Stimulated activated CD8-positive, alpha-beta memory T cell treated with anti-CD3 and anti-CD28 coated beads, Interleukin-15, amount 100 ng/mL, for 1 hour (primary cell): ENCODE measurements at regions not wholly inside any gene's neighbourhood (a gene's known extent, or its start where the extent isn't known, plus 50 kb on each side); places are given as distances from the start of the nearest gene placed in this dataset.

Experiments
- DNase-seq: peaks from one replicate; pipeline ENCODE4 v3.0.0-alpha.2; 2020; ENCODE audit warnings: low read depth

DNA sequence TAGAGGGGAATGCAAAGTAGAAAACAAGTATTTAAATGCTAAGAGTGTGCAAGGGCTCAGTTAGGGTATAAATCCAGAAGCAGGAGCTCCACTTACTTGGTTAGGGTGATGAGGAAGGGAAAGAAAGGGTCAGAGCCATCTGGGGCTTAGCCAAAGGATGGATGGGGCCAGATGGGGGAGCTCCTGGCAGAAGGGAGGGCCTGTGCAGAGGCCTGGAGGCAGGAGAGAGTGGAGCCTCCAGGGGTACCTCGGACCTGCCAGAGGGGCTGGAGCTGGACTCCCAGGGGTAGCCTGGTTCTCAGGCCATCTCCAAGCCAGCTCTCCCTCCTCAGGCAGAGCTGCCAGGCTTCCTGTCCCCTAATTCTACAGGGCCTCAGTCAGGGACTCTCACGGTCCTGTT is 506.3 kb downstream of the SHQ1 start:
- DNase-seq: no peak

DNA sequence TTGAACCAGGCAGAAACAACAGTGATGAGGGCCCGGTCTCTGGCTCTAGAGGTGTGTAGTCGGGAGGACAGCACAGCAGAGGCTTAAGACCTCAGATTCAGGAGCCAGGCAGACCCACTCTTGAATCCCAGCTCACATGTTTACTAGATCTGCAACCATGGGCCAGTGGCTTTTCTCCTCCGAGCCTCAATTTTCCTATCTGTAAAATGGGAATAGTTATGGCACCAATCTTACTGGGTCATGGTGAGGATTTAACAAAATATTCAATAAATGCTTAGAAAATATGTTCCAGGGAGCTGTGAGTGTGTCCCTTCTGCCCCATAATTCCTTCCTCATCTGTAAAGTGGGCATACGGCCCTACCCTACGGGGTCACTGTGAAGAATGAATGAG is 506.9 kb downstream of the SHQ1 start:
- DNase-seq: no peak

- no peak for DNase-seq
These were observed 507.5 kb downstream of the SHQ1 start for GRCh38 chr3:72340476-72341379.

DNA sequence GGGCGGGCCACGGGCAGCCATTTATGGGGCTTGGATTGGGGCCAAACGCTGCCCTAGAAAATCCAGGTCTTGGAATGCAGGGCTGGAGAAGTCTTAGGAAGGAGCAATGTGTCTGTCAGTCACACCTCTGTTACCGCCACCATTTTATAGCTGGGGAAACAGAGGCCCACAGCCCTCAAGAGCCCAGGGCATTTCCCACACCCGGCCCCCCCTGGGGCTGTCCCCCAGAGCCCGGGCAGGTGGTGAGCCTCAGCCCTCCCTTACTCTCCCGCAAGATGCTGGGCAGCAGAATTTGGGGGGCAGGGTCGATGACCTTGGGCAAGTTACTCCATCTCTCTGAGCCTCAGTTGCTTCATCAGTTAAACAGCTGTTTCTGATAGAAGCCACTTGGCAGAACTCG is 508.2 kb downstream of the SHQ1 start:
- DNase-seq: no peak

- no peak for DNase-seq
These were observed 508.6 kb downstream of the SHQ1 start for GRCh38 chr3:72339670-72340030.

- DNase-seq: no peak
These were observed 509.1 kb downstream of the SHQ1 start for GRCh38 chr3:72338942-72339669.

DNA sequence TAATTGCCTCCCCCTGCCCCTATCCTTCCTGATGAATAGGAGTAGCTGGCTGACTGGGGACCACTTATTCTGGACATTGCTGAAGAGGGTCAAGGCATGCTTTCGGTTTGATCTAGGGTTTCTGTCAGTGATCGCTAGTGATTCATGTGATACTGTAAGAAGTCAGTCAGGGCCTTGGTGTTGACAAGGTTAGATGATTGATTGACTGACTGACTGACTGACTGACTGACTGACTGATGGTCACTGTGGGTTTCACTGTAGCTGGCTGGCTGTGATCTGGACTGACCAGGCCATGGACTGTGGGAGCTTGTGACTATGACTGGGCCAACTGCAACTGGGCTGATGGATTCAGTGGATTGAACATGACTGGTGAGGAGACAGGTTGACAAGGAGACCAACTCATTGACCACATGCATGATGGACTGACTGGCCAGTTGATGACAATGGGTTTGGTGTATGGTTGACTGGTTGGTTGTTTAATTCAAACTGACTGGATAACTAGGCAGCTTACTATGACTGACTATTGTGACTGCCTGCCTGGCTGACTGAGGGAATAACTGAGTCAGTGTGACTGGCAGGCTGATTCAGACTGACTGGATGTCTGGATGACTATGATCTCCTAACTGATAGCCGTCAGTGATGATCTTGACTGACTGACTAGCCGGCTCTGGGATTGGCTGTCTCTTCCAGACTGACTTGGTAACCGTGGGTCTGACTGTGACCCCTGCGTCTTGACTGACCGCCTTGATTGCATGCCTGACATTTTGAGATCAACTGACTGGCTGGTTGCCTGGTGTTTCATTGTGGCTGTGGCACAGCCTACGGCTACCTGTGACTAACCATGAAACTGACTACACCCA is 509.9 kb downstream of the SHQ1 start:
- DNase-seq: no peak

GRCh38 chr3:72337480-72337855 is 510.8 kb downstream of the SHQ1 start:
- DNase-seq: no peak

DNA sequence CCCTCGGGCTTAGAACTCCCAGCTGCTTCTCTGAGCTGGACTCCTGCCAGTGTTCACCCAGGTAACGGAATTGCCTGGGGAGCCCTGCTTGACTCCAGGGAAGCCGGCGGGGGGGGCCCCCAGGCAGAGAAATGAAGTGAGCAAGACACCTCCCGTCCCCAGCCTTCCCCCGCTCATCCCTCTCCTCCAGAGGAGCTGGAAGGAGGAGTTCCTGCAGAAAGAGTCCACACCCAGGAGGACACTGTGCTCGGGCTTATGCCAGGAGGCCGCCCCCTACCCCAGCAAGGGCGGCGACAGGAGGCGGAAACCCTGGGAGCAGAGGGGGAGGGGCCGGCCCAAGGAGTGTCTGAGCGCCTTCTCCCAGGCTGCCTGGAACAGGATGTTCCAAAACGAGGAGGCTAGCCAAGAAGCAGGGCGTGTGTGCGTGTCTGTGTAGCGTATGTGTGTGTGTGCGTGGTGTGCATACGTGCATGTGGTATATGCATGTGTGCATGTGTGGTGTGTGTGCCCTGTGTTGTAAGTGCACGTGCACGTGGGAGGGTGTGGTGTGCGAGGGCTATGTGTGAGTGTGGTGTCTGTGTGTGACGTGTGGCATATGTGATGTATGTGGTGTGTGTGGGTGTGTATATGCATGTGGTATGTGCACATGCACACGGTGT is 511.3 kb downstream of the SHQ1 start:
- DNase-seq: no peak

GRCh38 chr3:72336114-72336651 is 512.1 kb downstream of the SHQ1 start:
- no peak for DNase-seq

DNA sequence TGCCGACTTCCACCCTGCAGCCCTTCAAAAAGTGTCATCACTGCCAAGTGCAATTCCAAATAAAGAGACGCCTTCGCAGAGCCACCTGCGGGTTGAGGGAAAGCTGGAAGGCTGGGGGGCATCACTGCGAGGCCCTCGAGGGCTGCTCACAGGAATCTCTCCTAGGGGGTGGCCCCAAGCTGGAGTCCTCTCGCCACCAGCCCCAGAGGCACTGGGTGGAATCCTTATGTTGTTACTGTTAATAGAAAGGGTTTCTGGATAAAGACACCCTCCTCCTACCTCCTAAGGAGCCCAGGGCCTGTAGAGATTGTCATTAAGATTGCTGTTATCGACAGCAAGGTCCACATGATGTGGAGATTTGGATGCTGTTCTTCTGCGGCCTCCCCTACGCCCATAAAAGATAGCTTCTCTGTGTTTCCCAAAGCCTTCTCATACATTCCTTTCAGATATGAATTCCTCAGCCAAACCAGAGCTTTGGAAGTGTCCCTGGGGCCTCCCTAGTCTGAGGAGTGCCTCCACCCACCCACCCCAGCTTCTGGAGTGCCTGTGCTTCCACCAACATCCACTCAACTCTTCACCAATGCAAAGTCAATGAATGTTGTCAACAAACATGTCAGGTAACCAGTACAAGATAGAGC is 512.7 kb downstream of the SHQ1 start:
- DNase-seq: no peak

- no peak for DNase-seq
These were observed 513.4 kb downstream of the SHQ1 start for GRCh38 chr3:72334681-72335457.

DNA sequence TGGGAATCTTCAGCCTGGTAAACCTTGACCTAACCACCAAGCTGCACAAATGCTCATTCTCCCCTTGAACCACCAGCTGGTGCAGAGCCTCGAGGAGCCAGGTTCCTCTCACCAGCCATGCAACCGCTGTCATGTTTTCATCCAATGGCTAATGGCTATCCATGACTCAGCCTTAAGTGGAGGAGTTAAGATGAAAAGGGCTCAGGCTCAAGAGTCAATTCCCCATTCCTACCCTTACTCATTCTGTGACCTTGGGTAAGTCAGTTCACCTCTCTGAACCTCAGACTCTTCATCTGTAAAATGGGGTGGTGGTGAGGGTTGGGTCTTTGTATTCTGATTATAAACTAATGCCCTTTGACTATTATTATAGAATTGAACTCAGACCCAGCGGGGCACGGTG is 515.6 kb downstream of the SHQ1 start:
- no peak for DNase-seq

GRCh38 chr3:72332036-72332435 is 516.2 kb downstream of the SHQ1 start:
- no peak for DNase-seq

DNA sequence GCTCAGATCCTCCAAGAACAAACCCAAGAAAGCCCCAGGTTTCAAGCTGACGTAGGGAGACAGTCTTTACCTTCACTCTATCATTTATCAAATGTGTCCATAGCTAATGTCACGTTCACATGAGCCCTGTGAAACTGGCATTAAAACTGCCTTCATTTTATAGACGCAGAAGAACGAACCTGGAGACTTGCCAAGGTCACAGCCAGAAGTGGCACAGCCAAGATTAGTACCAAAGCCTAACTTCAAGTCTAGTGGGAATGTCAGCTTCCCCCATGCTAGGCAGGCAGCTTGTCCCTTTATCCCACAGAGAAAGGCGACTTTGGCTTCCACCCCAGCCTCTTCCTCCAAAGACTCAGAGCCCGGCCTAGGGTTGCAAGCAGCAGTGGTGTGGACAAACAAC is 517.2 kb downstream of the SHQ1 start:
- DNase-seq: no peak

GRCh38 chr3:72329354-72329753 is 518.9 kb downstream of the SHQ1 start:
- no peak for DNase-seq

DNA sequence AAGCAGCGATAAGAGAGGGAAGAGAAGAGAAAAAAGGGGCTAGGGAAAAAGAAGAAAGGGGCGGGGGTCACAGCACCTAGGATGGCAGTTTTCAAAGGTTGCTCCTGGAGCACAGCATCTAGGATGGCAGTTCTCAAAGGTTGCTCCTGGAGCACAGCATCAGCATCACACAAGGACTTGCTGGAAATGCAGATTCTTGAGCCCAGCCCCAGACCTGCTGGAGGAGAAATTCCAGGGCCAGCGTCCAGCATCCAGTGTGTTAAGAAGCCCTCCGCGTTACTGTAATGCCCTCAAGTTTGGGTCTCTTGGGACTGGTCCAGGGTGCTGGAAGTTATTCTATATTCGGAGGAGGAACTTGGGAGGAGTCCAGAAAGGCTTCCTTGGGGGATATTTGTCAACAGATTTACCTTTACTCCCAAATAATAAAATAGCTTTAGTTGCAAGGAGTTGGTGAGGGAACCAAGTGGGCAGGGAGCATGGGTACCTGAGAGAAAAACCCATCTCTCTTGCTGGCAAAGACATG is 519.4 kb downstream of the SHQ1 start:
- no peak for DNase-seq

DNA sequence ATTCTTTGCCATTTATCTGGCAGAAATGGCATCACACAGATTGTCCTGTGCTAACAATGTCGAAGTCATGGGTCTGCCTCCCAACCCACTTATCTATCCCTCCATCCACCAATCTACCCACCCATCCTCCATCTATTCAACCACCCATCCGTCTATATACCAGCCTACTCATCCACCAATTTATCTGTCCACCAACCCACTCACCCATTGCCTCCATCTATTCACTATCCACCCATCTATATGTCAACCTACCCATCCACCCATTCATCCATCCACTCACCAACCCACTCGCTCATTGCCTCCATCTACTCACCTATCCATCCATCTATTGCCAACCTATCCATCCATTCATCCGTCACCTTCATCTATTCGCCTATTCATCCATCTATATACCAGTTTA is 521.2 kb downstream of the SHQ1 start:
- no peak for DNase-seq

DNA sequence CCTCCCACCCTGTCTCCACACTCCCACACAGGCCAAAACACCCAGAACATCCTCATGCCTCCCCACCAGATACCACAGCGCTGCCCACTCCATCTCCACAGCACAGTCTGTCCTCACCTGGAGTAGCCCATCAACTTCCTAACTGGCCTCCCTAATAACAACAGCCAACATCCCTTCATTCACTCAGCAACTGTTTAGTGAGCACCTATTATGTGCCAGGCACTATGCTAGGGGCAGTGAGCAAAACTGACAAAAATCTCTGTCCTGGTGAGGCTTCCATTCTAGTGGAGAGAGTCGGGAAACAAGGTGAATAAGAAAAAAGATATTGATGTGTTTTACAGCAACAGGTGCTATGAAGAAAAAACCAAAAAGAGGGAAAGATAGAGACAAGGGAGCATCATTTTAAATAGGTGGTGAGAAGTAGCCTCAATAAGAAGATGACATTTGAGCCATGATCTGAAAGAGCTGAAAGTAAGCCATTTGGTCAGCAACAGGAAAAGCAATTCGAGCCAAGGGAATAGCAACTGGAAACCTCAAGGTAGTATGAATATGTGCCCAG is 523.9 kb downstream of the SHQ1 start:
- DNase-seq: no peak

- no peak for DNase-seq
These were observed 524.5 kb downstream of the SHQ1 start for GRCh38 chr3:72323773-72324172.
